C4-2B (cell line): ENCODE measurements at regions not wholly inside any gene's neighbourhood (a gene's known extent, or its start where the extent isn't known, plus 50 kb on each side); places are given as distances from the start of the nearest gene placed in this dataset.
"Not testable (repeated sequence)": the region's sequence is repeated elsewhere in the genome, so short reads cannot be mapped to it uniquely, and the experiment has no call there.

Experiments
- CTCF ChIP-seq: fragments of 450-650 bp; conservative IDR thresholded peaks from 2 replicates; pipeline ENCODE4 v1.5.1; 2017; ENCODE audit warnings: mild to moderate bottlenecking
- ZFX ChIP-seq: fragments of 450-650 bp; IDR thresholded peaks from 2 replicates; pipeline ENCODE4 v1.6.1; 2017

- not testable (repeated sequence) for TF ChIP-seq CTCF, ZFX
These were observed 353.6 kb upstream of the FRG1 start for GRCh38 chr4:189586908-189587632.
